Stimulated activated CD4-positive, alpha-beta T cell treated with anti-CD3 and anti-CD28 coated beads, Interleukin-2, amount 100 ng/mL, for 48 hours (primary cell): ENCODE measurements at regions not wholly inside any gene's neighbourhood (a gene's known extent, or its start where the extent isn't known, plus 50 kb on each side); places are given as distances from the start of the nearest gene placed in this dataset.
"Not testable (repeated sequence)": the region's sequence is repeated elsewhere in the genome, so short reads cannot be mapped to it uniquely, and the experiment has no call there.

Source experiments
- DNase-seq, 2 donors: peaks; one replicate each; pipeline ENCODE4 v3.0.0-alpha.2; 2020

GRCh38 chr4:104128031-104128849 is 366.5 kb downstream of the CXXC4 start:
- no peak for DNase-seq

GRCh38 chr4:104123021-104123420 is 371.7 kb downstream of the CXXC4 start:
- DNase-seq: no peak

- DNase-seq: no peak
Measured at GRCh38 chr4:104117776-104118175, 376.9 kb downstream of the CXXC4 start.

GRCh38 chr4:104113850-104114249 is 380.8 kb downstream of the CXXC4 start:
- DNase-seq: no peak

GRCh38 chr4:104099141-104099540 is 379.4 kb upstream of the TACR3 start:
- no peak for DNase-seq

- DNase-seq: no peak
Measured at GRCh38 chr4:104093247-104093646, 373.5 kb upstream of the TACR3 start.

GRCh38 chr4:104073229-104073628 is 353.4 kb upstream of the TACR3 start:
- no peak for DNase-seq

- no peak for DNase-seq
Measured at GRCh38 chr4:104066533-104066932, 346.7 kb upstream of the TACR3 start.

GRCh38 chr4:104064646-104065577 is 345.1 kb upstream of the TACR3 start:
- peak in 1 of 2 donors; percentile 3 for DNase-seq

- no peak for DNase-seq
Measured at GRCh38 chr4:104063341-104063740, 343.6 kb upstream of the TACR3 start.

- no peak for DNase-seq
Measured at GRCh38 chr4:104044369-104044768, 324.6 kb upstream of the TACR3 start.

GRCh38 chr4:104032896-104033295 is 313.1 kb upstream of the TACR3 start:
- no peak for DNase-seq

- DNase-seq: no peak
Measured at GRCh38 chr4:104025251-104025650, 305.5 kb upstream of the TACR3 start.

- DNase-seq: no peak
Measured at GRCh38 chr4:104022831-104023230, 303.0 kb upstream of the TACR3 start.

GRCh38 chr4:104022226-104022625 is 302.4 kb upstream of the TACR3 start:
- no peak for DNase-seq

- no peak for DNase-seq
Measured at GRCh38 chr4:104020641-104021040, 300.9 kb upstream of the TACR3 start.

- DNase-seq: no peak
Measured at GRCh38 chr4:104017213-104017612, 297.4 kb upstream of the TACR3 start.

GRCh38 chr4:104015680-104016079 is 295.9 kb upstream of the TACR3 start:
- DNase-seq: no peak

- DNase-seq: no peak
Measured at GRCh38 chr4:104010722-104011121, 290.9 kb upstream of the TACR3 start.

- DNase-seq: not testable (repeated sequence)
Measured at GRCh38 chr4:104002318-104002717, 282.5 kb upstream of the TACR3 start.

GRCh38 chr4:103998756-103999155 is 279.0 kb upstream of the TACR3 start:
- DNase-seq: no peak

GRCh38 chr4:103996637-103997036 is 276.9 kb upstream of the TACR3 start:
- DNase-seq: no peak

GRCh38 chr4:103996064-103996463 is 276.3 kb upstream of the TACR3 start:
- DNase-seq: no peak

- DNase-seq: no peak
Measured at GRCh38 chr4:103994059-103994458, 274.3 kb upstream of the TACR3 start.
